Fibroblast of mammary gland (primary cell): ENCODE measurements at regions not wholly inside any gene's neighbourhood (a gene's known extent, or its start where the extent isn't known, plus 50 kb on each side); places are given as distances from the start of the nearest gene placed in this dataset.

Experiments used
- DNase-seq: peaks from one replicate; pipeline ENCODE4 v3.0.0-alpha.2; 2010; ENCODE audit warnings: low read depth
- H3K4me3 ChIP-seq: 2 replicates; pipeline ENCODE4 v1.5.1; 2011; ENCODE audit warnings: low read depth, mild to moderate bottlenecking, low read length, moderate library complexity; ENCODE audit not compliant: control insufficient read depth
- TF ChIP-seq, protein P1 (sequence below): conservative IDR thresholded peaks from 2 replicates; pipeline ENCODE4 v1.5.1; 2011; ENCODE audit warnings: low read depth, low read length, inconsistent platforms; ENCODE audit not compliant: control insufficient read depth, insufficient read depth

DNA sequence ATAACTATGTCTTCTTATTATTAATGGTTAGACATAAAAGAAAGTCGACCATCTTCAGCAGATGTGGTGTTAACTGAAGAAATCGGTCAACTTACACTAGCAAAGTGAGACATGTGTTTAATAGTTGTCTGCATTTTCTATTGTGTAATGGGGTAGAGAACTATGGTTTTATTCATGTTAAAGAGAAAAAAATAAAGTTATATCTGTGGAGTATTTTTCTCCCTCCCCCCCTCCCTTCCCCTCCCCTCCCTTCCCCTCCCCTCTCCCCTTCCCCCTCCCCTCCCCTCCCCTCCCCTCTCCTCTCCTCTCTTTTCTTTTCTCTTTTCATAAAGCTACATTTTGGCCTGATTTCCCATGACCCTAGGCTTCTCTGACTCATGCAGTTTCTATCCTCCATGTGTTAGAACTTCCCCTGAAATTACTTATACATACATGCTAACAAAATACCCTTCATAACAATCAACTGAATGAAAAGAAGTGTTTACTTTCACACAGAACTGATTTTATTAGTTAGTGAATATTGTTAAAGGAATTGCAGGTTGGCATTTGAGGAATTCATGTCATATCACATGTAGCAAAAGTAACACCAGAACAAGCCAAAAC lies 1431.0 kb upstream of the ATXN8OS start:
- TF ChIP-seq, protein P1, sequence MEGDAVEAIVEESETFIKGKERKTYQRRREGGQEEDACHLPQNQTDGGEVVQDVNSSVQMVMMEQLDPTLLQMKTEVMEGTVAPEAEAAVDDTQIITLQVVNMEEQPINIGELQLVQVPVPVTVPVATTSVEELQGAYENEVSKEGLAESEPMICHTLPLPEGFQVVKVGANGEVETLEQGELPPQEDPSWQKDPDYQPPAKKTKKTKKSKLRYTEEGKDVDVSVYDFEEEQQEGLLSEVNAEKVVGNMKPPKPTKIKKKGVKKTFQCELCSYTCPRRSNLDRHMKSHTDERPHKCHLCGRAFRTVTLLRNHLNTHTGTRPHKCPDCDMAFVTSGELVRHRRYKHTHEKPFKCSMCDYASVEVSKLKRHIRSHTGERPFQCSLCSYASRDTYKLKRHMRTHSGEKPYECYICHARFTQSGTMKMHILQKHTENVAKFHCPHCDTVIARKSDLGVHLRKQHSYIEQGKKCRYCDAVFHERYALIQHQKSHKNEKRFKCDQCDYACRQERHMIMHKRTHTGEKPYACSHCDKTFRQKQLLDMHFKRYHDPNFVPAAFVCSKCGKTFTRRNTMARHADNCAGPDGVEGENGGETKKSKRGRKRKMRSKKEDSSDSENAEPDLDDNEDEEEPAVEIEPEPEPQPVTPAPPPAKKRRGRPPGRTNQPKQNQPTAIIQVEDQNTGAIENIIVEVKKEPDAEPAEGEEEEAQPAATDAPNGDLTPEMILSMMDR: no peak
- no peak overlapping the region for H3K4me3 ChIP-seq
- no peak for DNase-seq

GRCh38 chr13:68675209-68675608 lies 1432.4 kb upstream of the ATXN8OS start:
- no peak overlapping the region for H3K4me3 ChIP-seq
- TF ChIP-seq, protein P1: no peak
- no peak for DNase-seq

DNA sequence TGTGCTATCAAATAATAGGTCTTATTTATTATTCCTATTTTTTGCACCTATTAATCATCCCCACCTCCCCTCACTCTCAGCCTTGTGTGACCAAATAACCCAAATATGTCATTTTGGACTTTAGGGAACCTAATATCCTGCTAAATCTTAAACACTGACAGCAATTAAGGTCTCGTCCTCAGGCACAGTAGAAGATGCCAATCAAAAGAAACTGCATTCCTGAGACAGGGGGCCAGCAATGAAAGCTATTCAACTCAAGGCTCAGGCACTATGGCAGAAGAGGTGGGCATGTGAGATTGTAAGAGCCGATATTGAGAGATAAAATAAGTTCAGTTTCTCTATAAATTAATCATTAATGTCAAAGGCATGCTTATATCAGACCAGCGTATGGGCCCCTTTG lies 1437.7 kb upstream of the PCDH9 start:
- no peak overlapping the region for H3K4me3 ChIP-seq
- TF ChIP-seq, protein P1: no peak
- no peak for DNase-seq

- TF ChIP-seq, protein P1: no peak
- H3K4me3 ChIP-seq: no peak overlapping the region
- DNase-seq: no peak
Observed at GRCh38 chr13:68666774-68667397, 1436.8 kb upstream of the PCDH9 start.

DNA sequence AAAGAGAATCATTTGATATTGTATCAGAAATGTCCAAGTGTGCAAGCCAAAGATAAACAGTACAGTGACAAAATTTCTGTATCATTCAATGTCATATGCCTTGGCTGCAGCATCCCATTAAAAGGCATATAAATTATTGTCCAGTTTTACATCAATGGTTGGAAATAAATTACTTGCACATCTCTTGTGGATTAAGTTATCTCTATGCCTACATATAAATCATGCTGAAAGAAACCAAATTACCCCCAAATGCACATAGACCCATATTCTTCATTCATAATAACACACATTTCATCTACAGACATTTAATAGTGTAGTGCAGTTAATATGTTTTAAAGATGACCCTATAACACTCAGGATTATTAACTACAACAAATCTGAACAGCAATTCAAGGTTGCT lies 1415.7 kb upstream of the PCDH9 start:
- TF ChIP-seq, protein P1: no peak
- no peak overlapping the region for H3K4me3 ChIP-seq
- DNase-seq: no peak

DNA sequence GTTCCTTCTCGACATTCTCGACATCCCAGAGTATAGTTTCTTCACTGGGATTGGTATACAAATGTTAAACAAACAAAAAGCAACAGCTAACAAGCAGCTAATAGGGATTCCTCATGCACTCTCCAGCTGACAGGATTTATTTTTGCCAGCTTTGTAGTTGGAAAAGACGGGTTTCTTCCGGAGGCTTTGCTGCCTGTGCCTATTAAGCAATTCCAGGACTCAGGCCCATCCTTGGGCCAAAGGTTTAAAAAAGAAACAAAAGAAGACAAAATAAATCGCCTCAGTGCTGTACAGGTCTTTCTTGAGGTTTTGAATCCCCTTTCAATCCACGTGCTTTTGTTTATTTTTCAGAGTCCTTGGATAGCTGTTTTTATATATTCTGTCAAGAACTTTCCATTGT lies 1414.5 kb upstream of the PCDH9 start:
- no peak for DNase-seq
- H3K4me3 ChIP-seq: no peak overlapping the region
- TF ChIP-seq, protein P1: no peak
